ENCODE measurements at regions not wholly inside any gene's neighbourhood (a gene's known extent, or its start where the extent isn't known, plus 50 kb on each side); places are given as distances from the start of the nearest gene placed in this dataset.

- ATAC-seq (no peak), DNase-seq (ENCODE audit: low spot score) (no peak)
- H3K4me2 ChIP-seq: no peak overlapping the region
- H3K27ac Mint-ChIP-seq: no peak overlapping the region
- TF ChIP-seq, protein P1, sequence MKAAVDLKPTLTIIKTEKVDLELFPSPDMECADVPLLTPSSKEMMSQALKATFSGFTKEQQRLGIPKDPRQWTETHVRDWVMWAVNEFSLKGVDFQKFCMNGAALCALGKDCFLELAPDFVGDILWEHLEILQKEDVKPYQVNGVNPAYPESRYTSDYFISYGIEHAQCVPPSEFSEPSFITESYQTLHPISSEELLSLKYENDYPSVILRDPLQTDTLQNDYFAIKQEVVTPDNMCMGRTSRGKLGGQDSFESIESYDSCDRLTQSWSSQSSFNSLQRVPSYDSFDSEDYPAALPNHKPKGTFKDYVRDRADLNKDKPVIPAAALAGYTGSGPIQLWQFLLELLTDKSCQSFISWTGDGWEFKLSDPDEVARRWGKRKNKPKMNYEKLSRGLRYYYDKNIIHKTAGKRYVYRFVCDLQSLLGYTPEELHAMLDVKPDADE (IDR thresholded peaks at IDR 0.05): no peak
- TF ChIP-seq CTCF (conservative IDR thresholded peaks at IDR 0.05; ENCODE audit: low read depth in 2 of 2): no peak
- TF ChIP-seq CREB1 (CRISPR knock-in tag; IDR thresholded peaks at IDR 0.05; ENCODE audit: low read depth): no peak
- no peak for TF ChIP-seq NANOG (IDR thresholded peaks at IDR 0.05; ENCODE audit: borderline replicate concordance)
- no peak for TF ChIP-seq ZNF114 (CRISPR knock-in tag; IDR thresholded peaks at IDR 0.05)
- no peak for TF ChIP-seq ZNF462 (CRISPR knock-in tag; IDR thresholded peaks at IDR 0.05)
- no peak for TF ChIP-seq EZH2 (IDR thresholded peaks at IDR 0.05; ENCODE audit: low read depth, unreplicated experiment)
- TF ChIP-seq REST (IDR thresholded peaks at IDR 0.05; ENCODE audit: unreplicated experiment): no peak
- TF ChIP-seq POLR2AphosphoS5 (IDR thresholded peaks at IDR 0.05; ENCODE audit: low read depth): no peak
- TF ChIP-seq JUNB (IDR thresholded peaks at IDR 0.05; ENCODE audit: unreplicated experiment): no peak
- TF ChIP-seq ZNF331 (CRISPR knock-in tag; IDR thresholded peaks at IDR 0.05; ENCODE audit: low read depth): no peak
- H2AFZ ChIP-seq: no peak overlapping the region
- H4K20me1 ChIP-seq (replicated peaks; ENCODE audit: insufficient read depth): no peaks in the 10 kb centered on the region
- H3K4me3 Mint-ChIP-seq: no peak overlapping the region
- no peaks in the 10 kb centered on the region for H3K36me3 Mint-ChIP-seq (ENCODE audit: low read depth)
- H3F3A ChIP-seq (replicated peaks; ENCODE audit: low read depth): no peaks in the 10 kb centered on the region
- no peaks in the 10 kb centered on the region for H3K9me3 Mint-ChIP-seq
- H3K79me2 ChIP-seq (replicated peaks; ENCODE audit: insufficient read depth): no peaks in the 10 kb centered on the region
- no peaks in the 10 kb centered on the region for H3K27me3 ChIP-seq (ENCODE audit: insufficient read depth)
- H3K9me2 ChIP-seq (ENCODE audit: insufficient read depth): no peaks in the 10 kb centered on the region
- no peaks in the 10 kb centered on the region for H3K36me3 ChIP-seq (ENCODE audit: insufficient read depth)
- H3K4me1 Mint-ChIP-seq: peaks cover 19% of the 10 kb centered on the region
- peaks cover 29% of the 10 kb centered on the region for H3K4me1 ChIP-seq (ENCODE audit: insufficient read depth)
- no peak overlapping the region for H3K4me3 ChIP-seq
- H3K27ac ChIP-seq (ENCODE audit: low read depth): no peak overlapping the region
- H3K27me3 Mint-ChIP-seq (ENCODE audit: insufficient read depth, low read depth, poor library complexity): peaks cover 3% of the 10 kb centered on the region
Measured at GRCh38 chr4:156173486-156173885, 219.8 kb upstream of the CTSO start.

All from GM23338 (cell line).